Stimulated activated CD4-positive, alpha-beta T cell treated with anti-CD3 and anti-CD28 coated beads, Interleukin-12 subunit alpha, Interleukin-12 subunit beta, amount 100 ng/mL, for 48 hours (primary cell): ENCODE measurements at regions not wholly inside any gene's neighbourhood (a gene's known extent, or its start where the extent isn't known, plus 50 kb on each side); places are given as distances from the start of the nearest gene placed in this dataset.
A peak's percentile ranks its signal among the peaks of the same experiment; 100 is the strongest.
"Not testable (repeated sequence)": the region's sequence is repeated elsewhere in the genome, so short reads cannot be mapped to it uniquely, and the experiment has no call there.

Experiments
- DNase-seq, 3 donors: peaks; one replicate each; pipeline ENCODE4 v3.0.0-alpha.2; 2020; ENCODE audit warnings: low read depth in 2 of 3, low spot score in 1 of 3

- no peak for DNase-seq
These were observed 75.0 kb downstream of the TMEM237 start for GRCh38 chr2:201568217-201568820.

GRCh38 chr2:201559067-201559710 lies 84.1 kb downstream of the TMEM237 start:
- no peak for DNase-seq

- DNase-seq, result no peak
These were observed 84.6 kb downstream of the TMEM237 start for GRCh38 chr2:201558665-201559064.

- no peak for DNase-seq
These were observed 85.1 kb downstream of the TMEM237 start for GRCh38 chr2:201558232-201558631.

- DNase-seq, result no peak
These were observed 91.4 kb downstream of the TMEM237 start for GRCh38 chr2:201551901-201552300.

- no peak for DNase-seq
These were observed 95.0 kb downstream of the STRADB start for GRCh38 chr2:201546576-201546975.

GRCh38 chr2:201542291-201542690 lies 90.8 kb downstream of the STRADB start:
- DNase-seq, result no peak

GRCh38 chr2:201539271-201539670 lies 87.7 kb downstream of the STRADB start:
- not testable (repeated sequence) for DNase-seq

GRCh38 chr2:201538025-201538424 lies 86.5 kb downstream of the STRADB start:
- no peak for DNase-seq

- no peak for DNase-seq
These were observed 85.2 kb downstream of the STRADB start for GRCh38 chr2:201536754-201537153.

GRCh38 chr2:201536046-201536445 lies 84.5 kb downstream of the STRADB start:
- DNase-seq, result no peak

- peak in 1 of 3 donors; percentile 14 for DNase-seq
These were observed 81.3 kb downstream of the STRADB start for GRCh38 chr2:201532686-201533304.
